ENCODE measurements at regions not wholly inside any gene's neighbourhood (a gene's known extent, or its start where the extent isn't known, plus 50 kb on each side); places are given as distances from the start of the nearest gene placed in this dataset.
"Not testable (repeated sequence)": the region's sequence is repeated elsewhere in the genome, so short reads cannot be mapped to it uniquely, and the experiment has no call there.

GRCh38 chr17:72448019-72448418 lies 327.2 kb downstream of the SOX9 start:
- no peak for DNase-seq (ENCODE audit: low spot score)

- DNase-seq (ENCODE audit: low spot score), result no peak
Observed at GRCh38 chr17:72452286-72453173, 331.7 kb downstream of the SOX9 start.

- no peak for DNase-seq (ENCODE audit: low spot score)
Observed at GRCh38 chr17:72454342-72454741, 333.5 kb downstream of the SOX9 start.

GRCh38 chr17:72455562-72455961 lies 334.7 kb downstream of the SOX9 start:
- DNase-seq (ENCODE audit: low spot score), result no peak

- no peak for DNase-seq (ENCODE audit: low spot score)
Observed at GRCh38 chr17:72456075-72456474, 335.3 kb downstream of the SOX9 start.

GRCh38 chr17:72457712-72458111 lies 336.9 kb downstream of the SOX9 start:
- no peak for DNase-seq (ENCODE audit: low spot score)

- DNase-seq (ENCODE audit: low spot score), result no peak
Observed at GRCh38 chr17:72458301-72458700, 337.5 kb downstream of the SOX9 start.

- no peak for DNase-seq (ENCODE audit: low spot score)
Observed at GRCh38 chr17:72460711-72461110, 339.9 kb downstream of the SOX9 start.

- DNase-seq (ENCODE audit: low spot score), result no peak
Observed at GRCh38 chr17:72461757-72462156, 340.9 kb downstream of the SOX9 start.

GRCh38 chr17:72462407-72462806 lies 341.6 kb downstream of the SOX9 start:
- no peak for DNase-seq (ENCODE audit: low spot score)

GRCh38 chr17:72462814-72463213 lies 342.0 kb downstream of the SOX9 start:
- DNase-seq (ENCODE audit: low spot score), result no peak

GRCh38 chr17:72463287-72464102 lies 342.7 kb downstream of the SOX9 start:
- no peak for DNase-seq (ENCODE audit: low spot score)

- not testable (repeated sequence) for DNase-seq (ENCODE audit: low spot score)
Observed at GRCh38 chr17:72464221-72464620, 343.4 kb downstream of the SOX9 start.

- DNase-seq (ENCODE audit: low spot score), result no peak
Observed at GRCh38 chr17:72465191-72466024, 344.6 kb downstream of the SOX9 start.

GRCh38 chr17:72466199-72466598 lies 345.4 kb downstream of the SOX9 start:
- no peak for DNase-seq (ENCODE audit: low spot score)

GRCh38 chr17:72466606-72467005 lies 345.8 kb downstream of the SOX9 start:
- DNase-seq (ENCODE audit: low spot score), result no peak

GRCh38 chr17:72467841-72468653 lies 347.2 kb downstream of the SOX9 start:
- no peak for DNase-seq (ENCODE audit: low spot score)

GRCh38 chr17:72468841-72469240 lies 348.0 kb downstream of the SOX9 start:
- no peak for DNase-seq (ENCODE audit: low spot score)

GRCh38 chr17:72470121-72470705 lies 349.4 kb downstream of the SOX9 start:
- DNase-seq (ENCODE audit: low spot score), result no peak

- no peak for DNase-seq (ENCODE audit: low spot score)
Observed at GRCh38 chr17:72470734-72471133, 349.9 kb downstream of the SOX9 start.

GRCh38 chr17:72471296-72471695 lies 350.5 kb downstream of the SOX9 start:
- no peak for DNase-seq (ENCODE audit: low spot score)
